Brain microvascular endothelial cell (primary cell): ENCODE measurements at regions not wholly inside any gene's neighbourhood (a gene's known extent, or its start where the extent isn't known, plus 50 kb on each side); places are given as distances from the start of the nearest gene placed in this dataset.

Source experiments
- DNase-seq: peaks from one replicate; pipeline ENCODE4 v3.0.0-alpha.2; 2020
- H3K27ac ChIP-seq: fragments of 250-450 bp; sonication (Bioruptor Pico); 2 replicates; pipeline ENCODE4 v1.5.1; 2020; ENCODE audit warnings: mild to moderate bottlenecking, moderate library complexity
- H3K27me3 ChIP-seq: fragments of 250-450 bp; sonication (Bioruptor Pico); replicated peaks from 2 replicates; pipeline ENCODE4 v1.5.1; 2020; ENCODE audit warnings: mild to moderate bottlenecking
- H3K36me3 ChIP-seq: fragments of 250-450 bp; sonication (Bioruptor Pico); replicated peaks from 2 replicates; pipeline ENCODE4 v1.5.1; 2020; ENCODE audit warnings: mild to moderate bottlenecking
- H3K4me3 ChIP-seq: 2 replicates; pipeline ENCODE4 v1.5.1; 2011; ENCODE audit warnings: low read depth, mild to moderate bottlenecking, control low read depth, low read length, moderate library complexity
- CTCF ChIP-seq: IDR thresholded peaks from 2 replicates; pipeline ENCODE4 v1.5.1; 2011; ENCODE audit warnings: low read depth, mild to moderate bottlenecking, moderate library complexity, low read length, control low read depth, inconsistent platforms; ENCODE audit errors: missing control alignments
- in situ Hi-C: cut with HindIII; loops from 2 replicates; pipeline ENCODE4 v1.10.0; 2017; ENCODE audit warnings: low sequenced_read_pairs, low pct_ligation_motif_present

GRCh38 chr17:68169840-68170239, 78.0 kb upstream of the AMZ2 start:
- in situ Hi-C loops, result no loop called here
- DNase-seq, result no peak
- H3K36me3 ChIP-seq, result no peaks in the 10 kb centered on the region
- no peak overlapping the region for H3K4me3 ChIP-seq
- TF ChIP-seq CTCF, result no peak
- H3K27ac ChIP-seq, result no peak overlapping the region
- no peaks in the 10 kb centered on the region for H3K27me3 ChIP-seq

- Histone ChIP-seq H3K4me3 (no peak overlapping the region), H3K27ac (no peak overlapping the region), H3K36me3 (no peaks in the 10 kb centered on the region), H3K27me3 (no peaks in the 10 kb centered on the region)
- in situ Hi-C loops, result no loop called here
- no peak for TF ChIP-seq CTCF
- DNase-seq, result no peak
Measured at GRCh38 chr17:68170246-68170645, 77.6 kb upstream of the AMZ2 start.

- Histone ChIP-seq H3K36me3 (no peaks in the 10 kb centered on the region), H3K27me3 (no peaks in the 10 kb centered on the region), H3K4me3 (no peak overlapping the region), H3K27ac (no peak overlapping the region)
- in situ Hi-C loops, result no loop called here
- TF ChIP-seq CTCF, result peak; percentile 92
- peak; percentile 42 for DNase-seq
Measured at GRCh38 chr17:68172461-68172954, 75.3 kb upstream of the AMZ2 start.

- H3K36me3 ChIP-seq, result no peaks in the 10 kb centered on the region
- in situ Hi-C loops, result no loop called here
- no peak overlapping the region for H3K4me3 ChIP-seq
- H3K27ac ChIP-seq, result no peak overlapping the region
- no peaks in the 10 kb centered on the region for H3K27me3 ChIP-seq
- no peak for TF ChIP-seq CTCF
- DNase-seq, result no peak
Measured at GRCh38 chr17:68175416-68175815, 72.4 kb upstream of the AMZ2 start.

- in situ Hi-C loops, result no loop called here
- H3K36me3 ChIP-seq, result no peaks in the 10 kb centered on the region
- TF ChIP-seq CTCF, result no peak
- no peak overlapping the region for H3K27ac ChIP-seq
- no peak for DNase-seq
- H3K4me3 ChIP-seq, result no peak overlapping the region
- H3K27me3 ChIP-seq, result no peaks in the 10 kb centered on the region
Measured at GRCh38 chr17:68175905-68176304, 71.9 kb upstream of the AMZ2 start.

GRCh38 chr17:68176718-68177117, 71.1 kb upstream of the AMZ2 start:
- in situ Hi-C loops, result no loop called here
- TF ChIP-seq CTCF, result no peak
- H3K27ac ChIP-seq, result no peak overlapping the region
- H3K36me3 ChIP-seq, result no peaks in the 10 kb centered on the region
- no peak for DNase-seq
- H3K4me3 ChIP-seq, result no peak overlapping the region
- no peaks in the 10 kb centered on the region for H3K27me3 ChIP-seq
